ENCODE measurements at regions not wholly inside any gene's neighbourhood (a gene's known extent, or its start where the extent isn't known, plus 50 kb on each side); places are given as distances from the start of the nearest gene placed in this dataset.
"Not testable (repeated sequence)": the region's sequence is repeated elsewhere in the genome, so short reads cannot be mapped to it uniquely, and the experiment has no call there.

- no peaks in the 10 kb centered on the region for H3K9me3 ChIP-seq
- WGBS, 2 donors: 90 to 95% methylated on average over 5 of the region's 5 CpGs
Measured at GRCh38 chr20:5663396-5663795, 52.6 kb upstream of the GPCPD1 start.

GRCh38 chr20:5662769-5663168 is 52.0 kb upstream of the GPCPD1 start:
- Histone ChIP-seq H3K27me3 (no peaks in the 10 kb centered on the region), H3K9me3 (no peaks in the 10 kb centered on the region), H3K36me3 (no peaks in the 10 kb centered on the region), H3K4me3 (no peak overlapping the region), H3K27ac (peak overlapping the region in 1 of 10 donors; percentile 26), H3K4me1 (peaks cover under 1 to 39% (median 22%) of the 10 kb centered on the region in 9 donors)
- ATAC-seq (no peak), DNase-seq (no peak)
- no peak for TF ChIP-seq CTCF (IDR thresholded peaks at IDR 0.05)
- intact Hi-C loops (cut with DNase I): no loop called here
- WGBS, 2 donors: 66 to 71% methylated on average over 2 of the region's 2 CpGs

More at GRCh38 chr20:5663396-5663795, 52.6 kb upstream of the GPCPD1 start:
- TF ChIP-seq CTCF (IDR thresholded peaks at IDR 0.05): no peak
- Histone ChIP-seq H3K4me3 (no peak overlapping the region), H3K4me1 (peaks cover 0 to 32% (median 15%) of the 10 kb centered on the region in 9 donors), H3K36me3 (no peaks in the 10 kb centered on the region), H3K27me3 (no peaks in the 10 kb centered on the region), H3K27ac (no peak overlapping the region)
- DNase-seq (no peak), ATAC-seq (no peak)
- intact Hi-C loops (cut with DNase I): no loop called here

GRCh38 chr20:5660756-5661155 is 50.0 kb upstream of the GPCPD1 start:
- H3K4me3 ChIP-seq; H3K9me3 ChIP-seq; DNase-seq; ATAC-seq; H3K36me3 ChIP-seq; H3K27me3 ChIP-seq; intact Hi-C loops (cut with DNase I): not testable (repeated sequence)
- peaks cover 9 to 59% (median 34%) of the 10 kb centered on the region in 9 donors for H3K4me1 ChIP-seq
- WGBS, 2 donors: 92 to 98% methylated on average over 8 of the region's 8 CpGs
- H3K27ac ChIP-seq: peak overlapping the region in 1 of 10 donors; percentile 31

All from heart right ventricle (tissue), 16 donors.